ENCODE measurements at regions not wholly inside any gene's neighbourhood (a gene's known extent, or its start where the extent isn't known, plus 50 kb on each side); places are given as distances from the start of the nearest gene placed in this dataset.

- H3K4me1 ChIP-seq (ENCODE audit: control insufficient read depth, insufficient read depth, low read length), result peaks cover 19% of the 10 kb centered on the region
- no peak overlapping the region for H3K4me3 ChIP-seq (ENCODE audit: low read length)
- H3K9ac ChIP-seq (ENCODE audit: low read depth, low read length), result no peak overlapping the region
- H3K9me3 ChIP-seq (replicated peaks; ENCODE audit: low read length), result no peaks in the 10 kb centered on the region
- no peaks in the 10 kb centered on the region for H3K36me3 ChIP-seq (ENCODE audit: insufficient read depth, low read length)
- no peaks in the 10 kb centered on the region for H3K27me3 ChIP-seq (ENCODE audit: control insufficient read depth, insufficient read depth, low read length)
- H3K4me2 ChIP-seq (ENCODE audit: low read length), result no peak overlapping the region
Measured at GRCh38 chr1:56174176-56174885, 405.0 kb downstream of the PLPP3 start.

DNA sequence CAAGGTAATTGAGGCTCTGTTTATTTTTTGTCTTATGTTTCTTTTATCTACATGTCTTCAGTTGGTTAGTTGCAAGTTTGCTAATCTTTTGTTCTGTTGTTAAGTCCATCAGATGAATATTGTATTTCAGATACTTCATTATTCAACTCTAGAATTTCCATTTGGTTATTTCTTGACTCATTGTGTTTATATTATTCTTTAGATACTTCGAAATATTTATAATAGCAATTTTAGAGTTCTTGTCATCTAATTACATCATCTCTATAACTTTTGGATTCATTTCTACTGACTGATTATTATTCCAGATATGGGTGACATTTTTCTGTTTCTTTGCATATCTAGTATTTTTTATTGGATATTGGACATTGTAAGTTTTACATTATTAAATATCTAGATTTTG, 405.6 kb downstream of the PLPP3 start:
- Histone ChIP-seq H3K9me3 (replicated peaks; ENCODE audit: low read length) (no peaks in the 10 kb centered on the region), H3K27me3 (ENCODE audit: control insufficient read depth, insufficient read depth, low read length) (no peaks in the 10 kb centered on the region), H3K9ac (ENCODE audit: low read depth, low read length) (no peak overlapping the region), H3K4me1 (ENCODE audit: control insufficient read depth, insufficient read depth, low read length) (peaks cover 21% of the 10 kb centered on the region), H3K4me2 (ENCODE audit: low read length) (no peak overlapping the region), H3K4me3 (ENCODE audit: low read length) (no peak overlapping the region), H3K36me3 (ENCODE audit: insufficient read depth, low read length) (no peaks in the 10 kb centered on the region)

DNA sequence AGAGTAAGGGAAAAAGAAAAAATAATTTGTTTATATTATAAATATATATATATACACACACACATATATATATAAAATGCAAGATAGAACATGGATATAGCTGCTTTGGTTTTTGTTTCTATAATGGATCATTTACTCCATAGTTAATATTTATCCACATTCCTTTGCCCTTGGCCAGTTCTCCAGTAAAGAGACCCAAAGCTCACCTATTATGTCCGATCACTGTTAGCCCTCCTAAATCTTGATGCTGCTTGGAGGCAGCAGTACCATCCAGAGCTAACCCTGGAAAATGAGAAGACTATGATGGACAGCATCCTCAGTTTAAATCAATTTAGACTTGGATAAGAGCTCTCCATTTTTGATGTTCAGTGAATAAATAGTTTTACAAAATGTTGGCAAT, 407.7 kb downstream of the PLPP3 start:
- Histone ChIP-seq H3K9ac (ENCODE audit: low read depth, low read length) (no peak overlapping the region), H3K4me3 (ENCODE audit: low read length) (no peak overlapping the region), H3K36me3 (ENCODE audit: insufficient read depth, low read length) (no peaks in the 10 kb centered on the region), H3K4me1 (ENCODE audit: control insufficient read depth, insufficient read depth, low read length) (peaks cover 21% of the 10 kb centered on the region), H3K4me2 (ENCODE audit: low read length) (no peak overlapping the region), H3K27me3 (ENCODE audit: control insufficient read depth, insufficient read depth, low read length) (no peaks in the 10 kb centered on the region), H3K9me3 (replicated peaks; ENCODE audit: low read length) (no peaks in the 10 kb centered on the region)

- Histone ChIP-seq H3K4me2 (ENCODE audit: low read length) (no peak overlapping the region), H3K27me3 (ENCODE audit: control insufficient read depth, insufficient read depth, low read length) (no peaks in the 10 kb centered on the region), H3K9me3 (replicated peaks; ENCODE audit: low read length) (no peaks in the 10 kb centered on the region), H3K36me3 (ENCODE audit: insufficient read depth, low read length) (no peaks in the 10 kb centered on the region), H3K9ac (ENCODE audit: low read depth, low read length) (no peak overlapping the region), H3K4me1 (ENCODE audit: control insufficient read depth, insufficient read depth, low read length) (peaks cover 21% of the 10 kb centered on the region), H3K4me3 (ENCODE audit: low read length) (no peak overlapping the region)
Measured at GRCh38 chr1:56170784-56171320, 408.5 kb downstream of the PLPP3 start.

DNA sequence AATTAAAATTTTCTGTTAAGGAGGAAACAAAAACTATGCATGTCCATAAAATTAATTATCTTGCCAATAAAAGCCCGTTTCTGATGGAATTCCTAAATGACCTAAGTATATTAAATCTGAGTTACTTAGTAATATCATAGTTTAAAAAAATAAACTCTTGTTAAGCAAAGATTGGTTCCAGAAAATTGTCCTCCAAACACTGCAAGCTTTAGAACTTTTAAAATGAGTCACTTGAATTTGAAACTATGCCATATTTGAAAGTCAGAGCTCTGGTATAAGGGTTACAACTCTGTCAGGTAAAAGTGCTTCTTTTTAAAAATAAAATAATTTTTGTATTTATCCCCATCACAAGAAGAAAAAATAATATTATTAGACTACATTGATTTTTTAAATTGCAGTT, 409.5 kb downstream of the PLPP3 start:
- Histone ChIP-seq H3K4me1 (ENCODE audit: control insufficient read depth, insufficient read depth, low read length) (peaks cover 21% of the 10 kb centered on the region), H3K4me2 (ENCODE audit: low read length) (no peak overlapping the region)

GRCh38 chr1:56168176-56168575, 411.2 kb downstream of the PLPP3 start:
- peaks cover 13% of the 10 kb centered on the region for H3K4me1 ChIP-seq (ENCODE audit: control insufficient read depth, insufficient read depth, low read length)
- H3K36me3 ChIP-seq (ENCODE audit: insufficient read depth, low read length), result no peaks in the 10 kb centered on the region
- no peaks in the 10 kb centered on the region for H3K9me3 ChIP-seq (replicated peaks; ENCODE audit: low read length)
- no peaks in the 10 kb centered on the region for H3K27me3 ChIP-seq (ENCODE audit: control insufficient read depth, insufficient read depth, low read length)
- H3K4me3 ChIP-seq (ENCODE audit: low read length), result no peak overlapping the region
- no peak overlapping the region for H3K9ac ChIP-seq (ENCODE audit: low read depth, low read length)
- no peak overlapping the region for H3K4me2 ChIP-seq (ENCODE audit: low read length)

More for the DNA sequence above, 409.5 kb downstream of the PLPP3 start:
- Histone ChIP-seq H3K9ac (ENCODE audit: low read depth, low read length) (no peak overlapping the region), H3K27me3 (ENCODE audit: control insufficient read depth, insufficient read depth, low read length) (no peaks in the 10 kb centered on the region), H3K4me3 (ENCODE audit: low read length) (no peak overlapping the region), H3K9me3 (replicated peaks; ENCODE audit: low read length) (no peaks in the 10 kb centered on the region), H3K36me3 (ENCODE audit: insufficient read depth, low read length) (no peaks in the 10 kb centered on the region)

- H3K36me3 ChIP-seq (ENCODE audit: insufficient read depth, low read length), result no peaks in the 10 kb centered on the region
- H3K4me2 ChIP-seq (ENCODE audit: low read length), result no peak overlapping the region
- H3K27me3 ChIP-seq (ENCODE audit: control insufficient read depth, insufficient read depth, low read length), result no peaks in the 10 kb centered on the region
- H3K4me1 ChIP-seq (ENCODE audit: control insufficient read depth, insufficient read depth, low read length), result peaks cover 13% of the 10 kb centered on the region
- H3K4me3 ChIP-seq (ENCODE audit: low read length), result no peak overlapping the region
- H3K9ac ChIP-seq (ENCODE audit: low read depth, low read length), result no peak overlapping the region
- H3K9me3 ChIP-seq (replicated peaks; ENCODE audit: low read length), result no peaks in the 10 kb centered on the region
Measured at GRCh38 chr1:56167596-56167995, 411.8 kb downstream of the PLPP3 start.

- no peak overlapping the region for H3K4me3 ChIP-seq (ENCODE audit: low read length)
- H3K27me3 ChIP-seq (ENCODE audit: control insufficient read depth, insufficient read depth, low read length), result no peaks in the 10 kb centered on the region
- no peak overlapping the region for H3K9ac ChIP-seq (ENCODE audit: low read depth, low read length)
- no peaks in the 10 kb centered on the region for H3K36me3 ChIP-seq (ENCODE audit: insufficient read depth, low read length)
- no peaks in the 10 kb centered on the region for H3K9me3 ChIP-seq (replicated peaks; ENCODE audit: low read length)
- no peak overlapping the region for H3K4me2 ChIP-seq (ENCODE audit: low read length)
- H3K4me1 ChIP-seq (ENCODE audit: control insufficient read depth, insufficient read depth, low read length), result no peaks in the 10 kb centered on the region
Measured at GRCh38 chr1:56160773-56161315, 418.5 kb downstream of the PLPP3 start.

DNA sequence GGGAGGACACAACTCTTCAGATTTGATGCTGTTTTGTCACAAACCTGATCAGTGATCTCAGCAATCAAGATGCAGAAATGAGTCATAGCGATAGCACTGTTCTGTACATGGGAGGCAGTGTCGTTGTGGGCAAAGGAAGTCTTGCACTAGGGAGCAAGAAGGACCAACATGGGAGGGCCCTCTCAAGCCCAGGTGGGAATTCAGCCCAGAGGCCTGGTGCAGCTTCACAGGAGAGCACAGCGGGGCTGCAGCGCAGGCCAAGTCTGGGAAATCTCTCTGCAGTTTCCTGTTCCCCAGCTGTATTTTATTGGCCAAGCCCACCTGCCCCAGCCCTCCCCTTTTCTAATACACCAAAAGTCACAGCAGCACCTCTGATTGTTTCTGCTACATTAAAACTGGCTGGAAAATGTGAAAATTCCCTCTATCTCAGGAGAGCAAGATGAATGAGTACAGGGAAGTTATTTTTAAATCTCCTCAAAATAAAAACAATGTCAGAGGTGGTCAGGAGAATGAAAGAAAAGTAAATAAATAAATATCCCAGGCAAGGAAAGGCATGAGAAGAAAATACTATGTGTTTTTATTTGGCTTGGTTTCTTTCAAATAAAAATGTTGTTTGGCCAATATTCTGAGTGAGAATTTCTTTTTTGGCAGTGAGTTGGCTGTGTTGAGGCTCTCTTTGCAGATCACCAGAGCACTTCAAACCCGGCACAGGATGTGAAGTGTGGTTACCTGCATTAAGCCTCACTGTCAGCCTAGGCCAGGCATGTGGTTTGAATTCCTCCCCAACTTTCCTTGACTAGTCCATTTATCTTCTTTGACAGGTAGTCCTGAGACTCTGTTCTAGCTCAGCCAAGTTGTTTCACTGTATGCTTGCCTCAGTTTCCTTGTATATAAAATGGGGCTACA, 422.1 kb downstream of the PLPP3 start:
- Histone ChIP-seq H3K27me3 (ENCODE audit: control insufficient read depth, insufficient read depth, low read length) (no peaks in the 10 kb centered on the region), H3K9me3 (replicated peaks; ENCODE audit: low read length) (no peaks in the 10 kb centered on the region), H3K9ac (ENCODE audit: low read depth, low read length) (no peak overlapping the region), H3K36me3 (ENCODE audit: insufficient read depth, low read length) (no peaks in the 10 kb centered on the region), H3K4me1 (ENCODE audit: control insufficient read depth, insufficient read depth, low read length) (no peaks in the 10 kb centered on the region), H3K4me2 (ENCODE audit: low read length) (no peak overlapping the region), H3K4me3 (ENCODE audit: low read length) (no peak overlapping the region)

- Histone ChIP-seq H3K4me2 (ENCODE audit: low read length) (no peak overlapping the region), H3K9ac (ENCODE audit: low read depth, low read length) (no peak overlapping the region), H3K9me3 (replicated peaks; ENCODE audit: low read length) (no peaks in the 10 kb centered on the region), H3K27me3 (ENCODE audit: control insufficient read depth, insufficient read depth, low read length) (no peaks in the 10 kb centered on the region), H3K4me3 (ENCODE audit: low read length) (no peak overlapping the region), H3K36me3 (ENCODE audit: insufficient read depth, low read length) (no peaks in the 10 kb centered on the region), H3K4me1 (ENCODE audit: control insufficient read depth, insufficient read depth, low read length) (no peaks in the 10 kb centered on the region)
Measured at GRCh38 chr1:56153276-56153675, 426.1 kb downstream of the PLPP3 start.

DNA sequence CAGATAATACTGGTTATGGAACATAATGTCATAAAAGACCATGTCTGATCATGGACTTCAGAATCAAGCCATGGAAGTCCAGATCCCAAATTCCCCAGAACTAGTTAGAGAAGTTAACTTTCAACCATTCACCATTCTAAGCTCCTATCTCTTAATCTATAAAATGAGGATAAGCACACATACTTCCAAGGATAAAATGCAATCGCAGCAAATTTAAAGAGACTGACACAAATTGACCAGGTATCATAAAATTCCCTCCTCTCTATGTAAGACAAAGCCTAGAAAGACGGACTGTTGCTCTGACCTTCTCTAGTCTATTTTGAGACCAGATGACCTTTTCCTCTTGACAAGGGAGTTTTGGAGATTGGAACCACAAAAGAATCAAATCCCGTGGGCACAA, 426.7 kb downstream of the PLPP3 start:
- H3K4me2 ChIP-seq (ENCODE audit: low read length), result no peak overlapping the region
- no peak overlapping the region for H3K4me3 ChIP-seq (ENCODE audit: low read length)
- no peak overlapping the region for H3K9ac ChIP-seq (ENCODE audit: low read depth, low read length)
- no peaks in the 10 kb centered on the region for H3K9me3 ChIP-seq (replicated peaks; ENCODE audit: low read length)
- H3K27me3 ChIP-seq (ENCODE audit: control insufficient read depth, insufficient read depth, low read length), result no peaks in the 10 kb centered on the region
- no peaks in the 10 kb centered on the region for H3K36me3 ChIP-seq (ENCODE audit: insufficient read depth, low read length)
- no peaks in the 10 kb centered on the region for H3K4me1 ChIP-seq (ENCODE audit: control insufficient read depth, insufficient read depth, low read length)
